ENCODE measurements at regions not wholly inside any gene's neighbourhood (a gene's known extent, or its start where the extent isn't known, plus 50 kb on each side); places are given as distances from the start of the nearest gene placed in this dataset.

DNA sequence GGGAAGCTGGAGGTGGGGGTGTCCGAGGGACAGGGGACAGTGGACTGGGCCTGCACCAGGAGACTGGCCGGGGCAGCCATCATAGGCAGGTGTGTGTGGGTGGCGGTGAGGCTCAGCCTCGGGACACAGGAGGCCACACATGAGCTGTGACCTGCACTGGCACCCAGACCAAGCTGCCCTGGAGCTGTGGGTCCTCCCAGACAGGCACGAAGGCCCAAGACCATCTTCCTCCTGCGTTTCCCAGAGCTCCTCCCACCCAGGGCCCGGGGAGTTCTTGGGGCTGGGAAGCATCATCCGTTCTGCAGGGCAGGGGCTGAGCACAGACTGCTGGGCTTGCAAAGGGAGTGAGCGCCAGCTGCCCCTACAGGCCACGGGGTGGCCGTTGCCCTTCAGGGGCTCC is 87.4 kb downstream of the PDGFA start:
- Mint-ChIP-seq H3K9me3 (no peaks in the 10 kb centered on the region), H3K4me1 (ENCODE audit: low read depth) (peaks cover 7% of the 10 kb centered on the region), H3K4me3 (no peak overlapping the region), H3K27me3 (ENCODE audit: low read depth) (no peaks in the 10 kb centered on the region), H3K27ac (no peak overlapping the region), H3K36me3 (ENCODE audit: low read depth) (no peaks in the 10 kb centered on the region)
- CTCF ChIA-PET: no interaction called here
- DNase-seq: no peak
- intact Hi-C loops (cut with micrococcal nuclease): no loop called here

DNA sequence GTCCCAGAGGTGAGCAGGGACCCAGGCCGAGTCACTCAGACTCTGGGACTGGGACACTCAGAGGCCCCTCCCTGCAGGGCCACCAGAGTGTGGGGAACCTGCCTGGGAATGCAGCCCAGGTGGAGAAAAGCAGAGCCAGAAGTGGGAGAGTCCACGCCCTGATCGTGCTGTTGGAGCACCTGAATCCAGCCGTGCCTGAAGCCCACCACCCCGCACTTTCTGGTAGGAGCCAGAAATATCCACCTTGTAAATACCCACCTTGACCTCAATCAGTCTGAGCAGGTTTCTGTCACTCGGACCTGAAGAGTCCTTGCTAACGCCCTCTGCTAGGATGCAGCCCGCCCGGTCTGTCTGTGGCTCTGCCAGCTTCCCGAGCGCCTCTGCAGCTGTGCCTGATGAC is 86.7 kb downstream of the PDGFA start:
- CTCF ChIA-PET: no interaction called here
- no peak overlapping the region for H3K4me3 Mint-ChIP-seq
- no peak for DNase-seq
- intact Hi-C loops (cut with micrococcal nuclease): no loop called here
- H3K27ac Mint-ChIP-seq: no peak overlapping the region
- H3K27me3 Mint-ChIP-seq (ENCODE audit: low read depth): no peaks in the 10 kb centered on the region
- no peaks in the 10 kb centered on the region for H3K36me3 Mint-ChIP-seq (ENCODE audit: low read depth)
- H3K9me3 Mint-ChIP-seq: no peaks in the 10 kb centered on the region
- peaks cover 7% of the 10 kb centered on the region for H3K4me1 Mint-ChIP-seq (ENCODE audit: low read depth)

DNA sequence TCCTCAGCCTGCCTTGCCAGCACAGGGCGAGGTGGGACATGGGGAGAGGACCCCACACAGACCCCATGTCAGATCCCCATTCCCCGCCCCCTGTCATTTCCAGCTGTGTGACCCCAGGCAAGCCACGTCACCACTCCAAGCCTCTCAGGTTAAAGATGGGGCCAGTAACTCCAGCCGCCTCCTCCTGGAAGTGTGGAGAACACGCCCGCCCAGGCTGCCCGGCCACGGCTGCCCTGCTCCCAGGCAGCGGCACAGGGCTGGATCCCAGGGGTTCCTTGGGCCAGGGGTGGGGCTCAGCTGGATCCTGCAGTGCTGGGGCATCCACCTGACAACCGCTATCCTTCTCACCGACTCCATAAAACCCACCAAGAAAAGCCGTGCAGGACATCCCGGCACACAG is 86.1 kb downstream of the PDGFA start:
- DNase-seq: no peak
- H3K4me1 Mint-ChIP-seq (ENCODE audit: low read depth): peaks cover 7% of the 10 kb centered on the region
- no peaks in the 10 kb centered on the region for H3K27me3 Mint-ChIP-seq (ENCODE audit: low read depth)
- no peaks in the 10 kb centered on the region for H3K9me3 Mint-ChIP-seq
- no peaks in the 10 kb centered on the region for H3K36me3 Mint-ChIP-seq (ENCODE audit: low read depth)
- CTCF ChIA-PET: no interaction called here
- H3K27ac Mint-ChIP-seq: no peak overlapping the region
- intact Hi-C loops (cut with micrococcal nuclease): no loop called here
- H3K4me3 Mint-ChIP-seq: no peak overlapping the region

DNA sequence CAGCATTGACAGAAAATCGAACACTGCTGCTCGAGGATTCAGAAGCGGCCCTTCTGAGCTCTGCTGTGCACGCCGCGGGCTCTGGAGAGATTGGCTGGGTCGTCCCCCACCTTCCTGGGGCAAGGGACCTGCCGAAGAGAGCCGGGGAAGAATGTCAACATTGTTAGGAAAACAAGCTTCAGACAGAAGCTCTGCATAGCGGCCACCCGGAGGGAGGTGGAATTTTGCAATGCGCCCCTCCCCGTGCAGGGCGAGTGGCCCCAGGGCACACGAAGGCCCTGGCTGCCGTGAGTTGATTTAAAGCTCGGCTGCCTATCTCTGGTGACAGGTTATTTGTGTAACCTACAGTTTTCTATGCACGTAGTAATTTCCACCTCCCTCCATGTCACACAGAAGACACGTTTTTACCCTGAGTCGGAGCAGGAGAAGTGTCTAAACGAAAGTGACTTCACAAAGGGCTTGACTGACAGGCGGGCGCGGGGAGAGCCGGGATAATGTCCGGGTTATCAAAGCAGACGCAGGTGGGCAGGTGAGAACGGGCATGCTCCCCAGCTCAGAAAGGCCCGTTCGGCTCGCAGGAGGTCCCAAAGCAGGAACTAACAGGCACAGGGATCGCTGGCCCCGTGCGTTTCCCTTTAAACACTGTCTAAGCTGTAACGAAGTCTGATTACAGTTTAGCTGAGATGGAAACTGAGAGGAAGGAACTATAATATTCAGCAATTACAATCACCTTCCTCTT is 84.6 kb downstream of the PDGFA start:
- CTCF ChIA-PET: interaction anchor here (0.6 to 0.9 kb wide), 2 partner anchors 86 to 102 kb away, joined by 3 read pairs; no protein-coding TSS in a partner anchor
- H3K27ac Mint-ChIP-seq: no peak overlapping the region
- intact Hi-C loops (cut with micrococcal nuclease): no loop called here
- H3K36me3 Mint-ChIP-seq (ENCODE audit: low read depth): no peaks in the 10 kb centered on the region
- H3K4me1 Mint-ChIP-seq (ENCODE audit: low read depth): peaks cover 7% of the 10 kb centered on the region
- H3K4me3 Mint-ChIP-seq: peak overlapping the region; percentile 32
- H3K27me3 Mint-ChIP-seq (ENCODE audit: low read depth): no peaks in the 10 kb centered on the region
- H3K9me3 Mint-ChIP-seq: no peaks in the 10 kb centered on the region
- peak; percentile 45 for DNase-seq

DNA sequence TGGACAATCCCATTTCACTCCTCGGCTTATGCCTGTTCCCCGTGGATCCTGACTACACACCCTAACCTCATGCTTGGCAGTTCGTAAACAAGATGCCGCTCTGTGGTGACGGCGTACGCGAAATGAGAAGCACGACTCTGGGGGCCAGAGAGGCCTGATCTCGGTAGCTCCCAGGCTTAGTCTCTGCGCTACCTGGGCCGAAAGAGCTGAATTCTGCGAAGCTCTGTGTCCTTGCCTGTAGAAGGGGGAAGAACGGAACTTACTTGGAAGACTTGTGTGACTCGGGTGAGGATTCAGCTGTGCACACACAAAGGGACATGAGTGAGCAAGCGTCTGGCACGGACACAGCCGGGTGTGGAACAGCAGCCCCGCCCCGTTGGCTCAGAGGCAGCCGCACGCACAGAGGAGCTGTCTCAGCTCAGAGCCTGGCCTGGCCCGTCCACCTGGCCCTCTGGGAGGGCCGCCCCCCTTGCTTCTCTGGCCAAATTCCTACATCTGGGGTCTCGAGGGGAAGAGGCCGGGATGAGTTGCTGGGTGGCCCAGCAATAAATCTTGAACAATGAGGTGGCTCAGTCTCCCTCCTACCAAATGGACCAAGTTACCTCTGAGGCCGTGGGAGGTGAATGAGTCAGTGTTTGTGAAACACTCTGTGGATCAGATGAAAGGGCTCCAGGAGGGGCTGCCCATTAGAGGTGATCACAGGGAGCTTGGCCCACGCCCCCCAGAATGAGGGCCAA is 83.8 kb downstream of the PDGFA start:
- Mint-ChIP-seq H3K36me3 (ENCODE audit: low read depth) (no peaks in the 10 kb centered on the region), H3K27ac (no peak overlapping the region), H3K4me3 (no peak overlapping the region), H3K4me1 (ENCODE audit: low read depth) (peaks cover 7% of the 10 kb centered on the region), H3K9me3 (no peaks in the 10 kb centered on the region), H3K27me3 (ENCODE audit: low read depth) (no peaks in the 10 kb centered on the region)
- DNase-seq: no peak
- intact Hi-C loops (cut with micrococcal nuclease): no loop called here
- CTCF ChIA-PET: no interaction called here

DNA sequence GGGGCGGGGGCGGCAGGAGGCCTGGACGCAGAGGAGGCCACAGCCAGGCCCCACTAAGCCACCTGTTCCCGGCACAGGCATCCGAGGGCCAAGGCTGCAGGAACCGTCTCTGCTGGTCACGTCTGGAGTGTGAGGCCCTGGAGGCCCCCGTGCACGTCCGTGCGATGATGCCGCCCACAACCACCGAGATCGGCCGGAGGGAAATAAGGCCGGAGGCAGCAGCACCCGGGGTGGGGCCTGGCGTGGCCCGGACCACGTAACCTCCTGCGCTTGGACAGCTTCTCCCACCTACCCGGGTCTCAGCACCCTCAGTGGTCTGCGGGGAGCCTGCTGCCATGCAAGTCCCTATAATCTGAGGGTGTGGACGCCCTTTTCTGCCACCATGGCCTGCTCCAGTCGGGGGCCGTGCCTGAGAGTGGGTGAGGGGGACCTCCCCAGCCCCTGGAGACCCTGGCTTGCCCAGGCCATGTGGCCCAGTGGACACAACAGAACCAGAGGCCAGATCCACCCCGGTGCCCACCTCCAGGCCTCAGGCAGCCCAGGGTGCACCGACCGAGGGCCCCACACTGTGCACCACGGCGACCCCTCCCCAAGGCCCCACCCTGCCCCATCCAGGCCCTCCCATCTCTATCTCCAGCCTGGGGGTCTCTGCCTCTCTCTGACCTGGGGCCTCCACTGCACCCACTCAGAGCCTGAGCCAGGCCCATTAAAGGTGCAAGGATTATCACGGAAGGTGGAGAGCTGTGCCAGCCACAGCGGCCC is 83.1 kb downstream of the PDGFA start:
- Mint-ChIP-seq H3K4me1 (ENCODE audit: low read depth) (peaks cover 7% of the 10 kb centered on the region), H3K36me3 (ENCODE audit: low read depth) (no peaks in the 10 kb centered on the region), H3K9me3 (no peaks in the 10 kb centered on the region), H3K27me3 (ENCODE audit: low read depth) (no peaks in the 10 kb centered on the region), H3K4me3 (no peak overlapping the region), H3K27ac (no peak overlapping the region)
- intact Hi-C loops (cut with micrococcal nuclease): no loop called here
- no peak for DNase-seq
- CTCF ChIA-PET: no interaction called here

DNA sequence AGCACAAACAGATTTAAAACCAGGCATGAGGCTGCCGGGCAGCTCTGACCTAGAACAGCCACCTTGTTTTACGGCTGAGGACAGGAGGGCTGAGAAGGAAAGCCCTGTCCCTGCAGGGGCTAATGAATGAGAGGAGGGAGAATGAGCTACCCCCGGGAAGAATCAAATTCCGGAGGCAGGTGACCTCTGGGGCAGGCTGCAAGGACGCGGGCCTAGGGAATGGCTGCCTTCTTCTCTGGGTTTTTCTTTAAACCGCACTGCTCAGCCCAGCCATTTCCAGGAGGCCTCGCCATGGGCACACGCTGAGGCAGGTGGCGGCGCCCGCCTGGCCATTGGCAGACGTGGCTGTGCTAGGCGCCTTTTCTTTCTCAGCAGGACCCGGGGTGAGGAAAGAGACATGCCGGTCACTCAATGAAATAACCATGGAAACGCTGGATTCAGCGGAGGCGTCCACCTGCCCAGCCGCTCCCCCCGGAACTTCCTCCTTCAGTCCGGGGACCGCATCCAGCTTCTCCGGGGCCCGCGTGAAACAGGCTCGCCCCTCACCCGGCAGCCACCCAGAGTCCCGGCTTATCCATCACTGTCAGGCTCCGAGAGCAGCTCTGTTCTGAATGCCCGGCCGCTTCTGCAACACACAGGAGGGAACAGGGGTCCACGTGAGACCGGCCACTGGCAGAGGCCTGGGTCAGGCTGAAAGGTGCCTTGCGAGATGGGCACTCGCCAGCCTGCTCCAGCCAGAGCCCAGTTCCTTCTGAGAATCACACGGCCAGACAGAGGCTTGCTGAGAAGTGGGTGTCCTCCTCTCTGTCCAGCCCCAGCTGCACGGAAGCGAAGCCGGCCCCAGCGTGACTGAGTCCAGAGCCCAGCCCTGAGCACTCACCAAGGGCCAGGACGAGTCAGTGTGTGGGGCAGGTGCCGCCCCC is 82.1 kb downstream of the PDGFA start:
- intact Hi-C loops (cut with micrococcal nuclease): no loop called here
- peaks cover 7% of the 10 kb centered on the region for H3K4me1 Mint-ChIP-seq (ENCODE audit: low read depth)
- H3K27me3 Mint-ChIP-seq (ENCODE audit: low read depth): no peaks in the 10 kb centered on the region
- no peak for DNase-seq
- no peak overlapping the region for H3K27ac Mint-ChIP-seq
- H3K4me3 Mint-ChIP-seq: no peak overlapping the region
- no peaks in the 10 kb centered on the region for H3K36me3 Mint-ChIP-seq (ENCODE audit: low read depth)
- H3K9me3 Mint-ChIP-seq: no peaks in the 10 kb centered on the region
- CTCF ChIA-PET: no interaction called here

DNA sequence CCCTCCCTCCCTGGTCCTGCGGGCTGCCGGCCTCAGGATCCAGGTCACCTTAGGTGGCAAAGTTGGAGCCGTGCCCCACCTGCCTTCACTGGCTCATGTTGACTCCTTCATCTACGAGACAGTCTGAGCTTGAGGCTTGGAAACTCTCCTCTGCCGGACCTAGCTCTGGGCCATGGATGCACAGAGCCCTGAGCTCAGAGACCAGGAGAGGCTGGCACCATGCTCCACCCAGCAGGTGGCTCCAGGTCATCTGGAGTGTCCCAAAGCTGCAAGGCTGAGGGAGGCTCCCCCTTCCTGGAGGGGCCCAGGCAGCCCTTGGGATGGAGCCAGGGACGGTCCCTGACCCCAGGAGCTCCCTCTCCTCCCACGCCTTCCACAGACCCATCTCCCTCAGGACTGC is 81.3 kb downstream of the PDGFA start:
- H3K27ac Mint-ChIP-seq: no peak overlapping the region
- no peaks in the 10 kb centered on the region for H3K9me3 Mint-ChIP-seq
- CTCF ChIA-PET: no interaction called here
- H3K27me3 Mint-ChIP-seq (ENCODE audit: low read depth): no peaks in the 10 kb centered on the region
- H3K4me3 Mint-ChIP-seq: no peak overlapping the region
- no peaks in the 10 kb centered on the region for H3K36me3 Mint-ChIP-seq (ENCODE audit: low read depth)
- no peak for DNase-seq
- H3K4me1 Mint-ChIP-seq (ENCODE audit: low read depth): peaks cover 7% of the 10 kb centered on the region
- intact Hi-C loops (cut with micrococcal nuclease): no loop called here

DNA sequence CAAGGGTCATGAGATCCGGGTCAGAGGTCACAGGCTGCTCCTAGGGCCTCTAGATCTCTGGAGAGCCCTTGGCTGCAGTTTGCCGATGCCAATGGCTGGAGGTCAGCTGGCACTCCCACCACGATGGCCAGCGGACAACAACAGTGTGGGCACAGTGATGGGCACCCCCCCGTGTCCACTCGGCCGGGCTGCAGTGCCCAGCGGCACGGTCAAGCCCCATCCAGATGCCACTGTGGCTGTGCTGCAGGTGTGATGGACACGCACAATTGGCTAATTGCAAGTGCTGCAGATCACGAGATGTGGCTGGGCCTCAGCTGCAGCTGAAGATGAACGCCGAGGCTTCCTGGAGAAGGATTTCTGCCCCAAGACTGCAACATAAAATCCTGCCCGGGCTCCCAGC is 80.7 kb downstream of the PDGFA start:
- Mint-ChIP-seq H3K27me3 (ENCODE audit: low read depth) (no peaks in the 10 kb centered on the region), H3K36me3 (ENCODE audit: low read depth) (no peaks in the 10 kb centered on the region), H3K27ac (no peak overlapping the region), H3K4me1 (ENCODE audit: low read depth) (peaks cover 7% of the 10 kb centered on the region), H3K9me3 (no peaks in the 10 kb centered on the region), H3K4me3 (no peak overlapping the region)
- CTCF ChIA-PET: no interaction called here
- intact Hi-C loops (cut with micrococcal nuclease): no loop called here
- DNase-seq: no peak

DNA sequence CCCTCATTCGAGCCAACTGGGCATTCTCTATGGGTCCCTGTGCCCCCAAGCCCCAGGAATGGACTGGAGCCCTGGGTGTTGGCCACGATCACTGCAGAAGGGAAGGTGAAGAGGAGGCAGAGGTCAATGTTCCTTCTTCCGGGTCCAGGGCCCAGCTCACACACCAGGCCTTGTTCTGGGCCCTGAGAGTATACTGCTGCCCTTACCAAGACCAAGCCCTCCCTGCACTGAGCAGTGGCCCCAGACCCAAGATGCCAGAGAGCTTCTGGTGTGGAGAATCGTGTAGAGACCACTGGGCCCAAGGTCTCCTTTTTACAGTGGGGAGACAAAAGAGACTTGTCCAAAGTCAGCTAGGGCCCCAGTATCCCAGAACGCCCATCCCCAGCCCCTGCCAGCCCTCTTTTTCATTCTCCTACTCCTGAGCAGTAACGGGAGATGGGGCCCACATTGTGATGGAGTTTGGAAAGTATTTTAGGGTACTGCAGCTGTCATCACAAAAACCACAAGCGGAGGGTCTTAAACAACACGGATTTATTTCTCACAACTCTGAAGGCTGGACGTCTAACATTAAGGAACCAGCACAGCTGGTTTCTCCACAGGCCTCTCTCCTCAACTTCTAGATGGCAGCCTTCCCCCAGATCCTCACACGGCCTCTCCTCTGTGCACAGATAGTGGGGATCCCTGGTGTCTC is 79.4 kb downstream of the PDGFA start:
- no peaks in the 10 kb centered on the region for H3K27me3 Mint-ChIP-seq (ENCODE audit: low read depth)
- intact Hi-C loops (cut with micrococcal nuclease): no loop called here

DNA sequence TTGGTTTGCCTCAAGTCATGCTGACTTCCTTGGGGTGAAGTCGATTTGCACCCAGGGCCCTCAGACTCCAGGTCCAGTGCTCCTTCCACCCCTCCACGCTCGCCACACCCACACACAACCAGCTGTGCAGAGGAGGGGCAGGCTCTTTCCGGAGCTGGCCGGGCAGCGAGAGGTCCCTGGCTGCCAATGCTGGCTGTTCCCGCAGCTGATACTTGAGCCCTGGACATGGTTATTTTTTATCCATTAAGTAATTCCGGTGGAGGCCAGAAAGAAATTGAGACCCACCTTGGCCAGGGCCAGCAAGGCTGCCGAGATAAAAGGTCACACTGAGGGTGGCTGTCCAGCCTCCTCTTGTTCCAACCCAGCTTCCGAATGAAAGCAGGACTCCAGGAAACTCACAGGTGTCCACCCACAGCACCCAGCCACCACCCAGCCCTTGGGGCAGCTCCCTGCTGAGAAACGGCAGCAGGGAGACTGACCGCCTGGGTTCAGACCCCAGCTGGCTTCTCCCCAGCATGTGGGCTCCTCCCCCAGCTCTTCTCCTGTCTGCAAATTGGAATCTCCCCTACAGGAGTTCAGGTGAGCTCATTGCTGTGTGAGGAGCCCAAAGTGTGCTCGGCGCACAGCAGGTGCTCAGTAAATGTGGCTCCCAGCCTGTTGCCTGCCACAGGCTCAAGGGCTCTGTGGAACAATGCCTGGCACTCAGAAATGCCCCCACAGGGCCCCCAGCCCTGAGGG is 77.8 kb downstream of the PDGFA start:
- Mint-ChIP-seq H3K27ac (no peak overlapping the region), H3K9me3 (no peaks in the 10 kb centered on the region), H3K27me3 (ENCODE audit: low read depth) (no peaks in the 10 kb centered on the region), H3K36me3 (ENCODE audit: low read depth) (no peaks in the 10 kb centered on the region), H3K4me1 (ENCODE audit: low read depth) (no peaks in the 10 kb centered on the region), H3K4me3 (no peak overlapping the region)
- intact Hi-C loops (cut with micrococcal nuclease): no loop called here
- CTCF ChIA-PET: interaction anchor here (0.5 kb wide), 1 partner anchor 179 kb away, joined by 3 read pairs; no protein-coding TSS in a partner anchor
- no peak for DNase-seq

More for the DNA sequence above, 79.4 kb downstream of the PDGFA start:
- no peak overlapping the region for H3K4me3 Mint-ChIP-seq
- CTCF ChIA-PET: no interaction called here
- no peaks in the 10 kb centered on the region for H3K36me3 Mint-ChIP-seq (ENCODE audit: low read depth)
- no peak overlapping the region for H3K27ac Mint-ChIP-seq
- H3K9me3 Mint-ChIP-seq: no peaks in the 10 kb centered on the region
- DNase-seq: no peak
- H3K4me1 Mint-ChIP-seq (ENCODE audit: low read depth): peaks cover 5% of the 10 kb centered on the region

Data from activated naive CD4-positive, alpha-beta T cell treated with anti-CD3 and anti-CD28 coated beads for 36 hours (primary cell).